Hepatocyte (in vitro differentiated cells): ENCODE measurements at regions not wholly inside any gene's neighbourhood (a gene's known extent, or its start where the extent isn't known, plus 50 kb on each side); places are given as distances from the start of the nearest gene placed in this dataset.

Source experiments
- CTCF ChIP-seq: fragments of 200-600 bp; sonication (generic); IDR thresholded peaks from 2 replicates; pipeline ENCODE4 v1.5.1; 2016; ENCODE audit warnings: antibody characterized with exemption, mild to moderate bottlenecking; ENCODE audit not compliant: poor library complexity
- EZH2 ChIP-seq: fragments of 200-600 bp; sonication (generic); IDR thresholded peaks from 2 replicates; pipeline ENCODE4 v1.6.1; 2016; ENCODE audit warnings: antibody characterized with exemption, mild to moderate bottlenecking, borderline replicate concordance
- EZH2phosphoT487 ChIP-seq: fragments of 200-600 bp; sonication (generic); IDR thresholded peaks from one replicate; pipeline ENCODE4 v1.6.1; 2018; ENCODE audit warnings: antibody characterized with exemption, mild to moderate bottlenecking, low read depth, moderate library complexity; ENCODE audit not compliant: unreplicated experiment, severe bottlenecking

DNA sequence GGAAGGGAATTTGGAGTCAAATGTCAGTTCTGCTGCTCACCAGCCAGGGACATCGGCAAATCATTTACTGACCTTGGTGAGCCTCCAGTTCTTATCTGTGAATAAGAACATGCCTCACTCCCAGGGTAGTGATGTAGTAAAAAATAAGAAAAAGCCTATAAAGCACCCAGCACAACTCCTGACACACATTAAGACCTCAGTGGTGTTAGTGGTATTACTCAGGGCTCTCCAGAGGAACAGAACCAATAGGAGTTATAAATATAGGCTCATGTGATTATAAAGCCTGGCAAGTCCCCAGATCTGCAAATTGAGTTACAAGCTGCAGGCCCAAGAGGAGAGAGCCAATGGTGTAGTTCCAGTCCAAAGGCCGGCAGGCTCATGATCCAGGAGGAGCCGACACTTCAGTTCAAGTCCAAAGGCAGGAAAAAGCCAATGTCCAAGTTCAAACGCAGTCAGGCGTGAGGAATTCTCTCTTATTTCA lies 71.3 kb upstream of the EYA2 start:
- no peak for TF ChIP-seq CTCF
- no peak for TF ChIP-seq EZH2
- TF ChIP-seq EZH2phosphoT487: no peak
